ENCODE measurements at regions not wholly inside any gene's neighbourhood (a gene's known extent, or its start where the extent isn't known, plus 50 kb on each side); places are given as distances from the start of the nearest gene placed in this dataset.

- H3K9me3 Mint-ChIP-seq (ENCODE audit: insufficient read depth), result peaks cover 2% of the 10 kb centered on the region
- H3K9ac ChIP-seq (ENCODE audit: low read length), result no peak overlapping the region
- no peaks in the 10 kb centered on the region for H3K27me3 ChIP-seq (replicated peaks in 1 of 4; ENCODE audit: control extremely low read depth in 1 of 4, control insufficient read depth in 3 of 4, insufficient read depth in 4 of 4, low read length in 3 of 4)
- DNase-seq (no peak), ATAC-seq (ENCODE audit: low read depth) (no peak)
- intact Hi-C loops (cut with micrococcal nuclease), result no loop called here
- no peaks in the 10 kb centered on the region for H4K20me1 ChIP-seq (ENCODE audit: control insufficient read depth, insufficient read depth, low read length, poor library complexity, severe bottlenecking)
- H3K9me3 ChIP-seq (ENCODE audit: control extremely low read depth in 1 of 3, control insufficient read depth in 2 of 3, insufficient read depth in 1 of 3, low read length in 2 of 3), result peaks cover 3 to 6% (median 5%) of the 10 kb centered on the region in 3 donors
- H3K4me1 Mint-ChIP-seq, result no peaks in the 10 kb centered on the region
- no peak overlapping the region for H3K4me2 ChIP-seq (replicated peaks; ENCODE audit: low read depth, low read length, poor library complexity, severe bottlenecking)
- TF ChIP-seq CTCF (IDR thresholded peaks at IDR 0.05), result no peak
- no peak for TF ChIP-seq EZH2 (IDR thresholded peaks at IDR 0.05; ENCODE audit: borderline replicate concordance, insufficient read depth, low read depth, low read length, poor library complexity, severe bottlenecking)
- H3K4me3 ChIP-seq (ENCODE audit: control extremely low read depth in 1 of 5, extremely low read depth in 1 of 5, insufficient read depth in 1 of 5, low read depth in 2 of 5, low read length in 4 of 5), result no peak overlapping the region
- POLR2A ChIA-PET, result no interaction called here
- H3K27ac Mint-ChIP-seq, result no peak overlapping the region
- CTCF ChIA-PET, result no interaction called here
- no peak overlapping the region for H3K27ac ChIP-seq (ENCODE audit: low read length in 2 of 2)
- no peaks in the 10 kb centered on the region for H3K4me1 ChIP-seq (ENCODE audit: control insufficient read depth in 2 of 2, insufficient read depth in 2 of 2, low read length in 2 of 2)
- H3K27me3 Mint-ChIP-seq, result peaks cover 3% of the 10 kb centered on the region
- H2AFZ ChIP-seq (ENCODE audit: insufficient read depth, low read depth, low read length, poor library complexity, severe bottlenecking), result no peak overlapping the region
- no peaks in the 10 kb centered on the region for H3K79me2 ChIP-seq (ENCODE audit: control insufficient read depth, insufficient read depth, low read length)
- H3K4me3 Mint-ChIP-seq, result no peak overlapping the region
- no peaks in the 10 kb centered on the region for H3K36me3 ChIP-seq (replicated peaks in 1 of 2; ENCODE audit: control extremely low read depth in 1 of 2, control insufficient read depth in 1 of 2, extremely low read depth in 1 of 2, insufficient read depth in 2 of 2, low read length in 1 of 2)
These were observed 151.1 kb downstream of the TMEM26 start for GRCh38 chr10:61302124-61302523.

- no peak overlapping the region for H3K4me3 ChIP-seq (ENCODE audit: control extremely low read depth in 1 of 5, extremely low read depth in 1 of 5, insufficient read depth in 1 of 5, low read depth in 2 of 5, low read length in 4 of 5)
- CTCF ChIA-PET, result no interaction called here
- Mint-ChIP-seq H3K4me1 (no peaks in the 10 kb centered on the region), H3K27ac (no peak overlapping the region), H3K4me3 (no peak overlapping the region), H3K27me3 (peaks cover 3% of the 10 kb centered on the region), H3K9me3 (ENCODE audit: insufficient read depth) (peaks cover 2% of the 10 kb centered on the region)
- no peak overlapping the region for H3K27ac ChIP-seq (ENCODE audit: low read length in 2 of 2)
- TF ChIP-seq CTCF (IDR thresholded peaks at IDR 0.05), result no peak
- no peaks in the 10 kb centered on the region for H3K79me2 ChIP-seq (ENCODE audit: control insufficient read depth, insufficient read depth, low read length)
- DNase-seq, result no peak
- no peaks in the 10 kb centered on the region for H3K4me1 ChIP-seq (ENCODE audit: control insufficient read depth in 2 of 2, insufficient read depth in 2 of 2, low read length in 2 of 2)
- peaks cover 3 to 6% (median 5%) of the 10 kb centered on the region in 3 donors for H3K9me3 ChIP-seq (ENCODE audit: control extremely low read depth in 1 of 3, control insufficient read depth in 2 of 3, insufficient read depth in 1 of 3, low read length in 2 of 3)
- POLR2A ChIA-PET, result no interaction called here
- H3K9ac ChIP-seq (ENCODE audit: low read length), result no peak overlapping the region
- H2AFZ ChIP-seq (ENCODE audit: insufficient read depth, low read depth, low read length, poor library complexity, severe bottlenecking), result no peak overlapping the region
- no CpG with 5 or more reads among the region's 2 CpGs for WGBS (ENCODE audit: insufficient coverage)
- H3K4me2 ChIP-seq (replicated peaks; ENCODE audit: low read depth, low read length, poor library complexity, severe bottlenecking), result no peak overlapping the region
- H3K36me3 ChIP-seq (replicated peaks in 1 of 2; ENCODE audit: control extremely low read depth in 1 of 2, control insufficient read depth in 1 of 2, extremely low read depth in 1 of 2, insufficient read depth in 2 of 2, low read length in 1 of 2), result no peaks in the 10 kb centered on the region
- H3K27me3 ChIP-seq (replicated peaks in 1 of 4; ENCODE audit: control extremely low read depth in 1 of 4, control insufficient read depth in 3 of 4, insufficient read depth in 4 of 4, low read length in 3 of 4), result no peaks in the 10 kb centered on the region
- ATAC-seq (ENCODE audit: low read depth), result no peak
- intact Hi-C loops (cut with micrococcal nuclease), result no loop called here
- no peaks in the 10 kb centered on the region for H4K20me1 ChIP-seq (ENCODE audit: control insufficient read depth, insufficient read depth, low read length, poor library complexity, severe bottlenecking)
These were observed 151.6 kb downstream of the TMEM26 start for GRCh38 chr10:61301575-61301974.

All from B cell (primary cell).